Liver (tissue), 3 donors: ENCODE measurements at regions not wholly inside any gene's neighbourhood (a gene's known extent, or its start where the extent isn't known, plus 50 kb on each side); places are given as distances from the start of the nearest gene placed in this dataset.
"Not testable (repeated sequence)": the region's sequence is repeated elsewhere in the genome, so short reads cannot be mapped to it uniquely, and the experiment has no call there.

ENCODE experiments used
- JUND ChIP-seq, 2 donors: IDR thresholded peaks; 2 replicates each; pipeline ENCODE4 v1.6.1; 2016; ENCODE audit warnings: antibody characterized with exemption in 2 of 2
- RAD21 ChIP-seq, 2 donors: IDR thresholded peaks; 2 replicates each; pipeline ENCODE4 v1.6.1; 2016; ENCODE audit warnings: antibody characterized with exemption in 2 of 2, mild to moderate bottlenecking in 2 of 2
- SP1 ChIP-seq: IDR thresholded peaks from 2 replicates; pipeline ENCODE4 v1.6.1; 2018; ENCODE audit warnings: antibody characterized with exemption, mild to moderate bottlenecking
- TAF1 ChIP-seq: conservative IDR thresholded peaks from 2 replicates; pipeline ENCODE4 v1.6.1; 2016; ENCODE audit warnings: antibody characterized with exemption, mild to moderate bottlenecking
- YY1 ChIP-seq: IDR thresholded peaks from 2 replicates; pipeline ENCODE4 v1.6.1; 2016; ENCODE audit warnings: antibody characterized with exemption, mild to moderate bottlenecking
- TF ChIP-seq, protein P1 (sequence below): IDR thresholded peaks from 2 replicates; pipeline ENCODE4 v1.6.1; 2016; ENCODE audit warnings: antibody characterized with exemption
- TF ChIP-seq, protein P2 (sequence below): fragments of 150-350 bp; IDR thresholded peaks from 2 replicates; pipeline ENCODE4 v1.5.1; 2017; ENCODE audit warnings: improper control_type of control experiment, low read depth, low read length; ENCODE audit not compliant: missing input control
- TF ChIP-seq, protein P3 (sequence below): IDR thresholded peaks from 2 replicates; pipeline ENCODE4 v1.6.1; 2016; ENCODE audit warnings: antibody characterized with exemption, mild to moderate bottlenecking
- TF ChIP-seq, protein P4 (sequence below): IDR thresholded peaks from 2 replicates; pipeline ENCODE4 v1.6.1; 2016; ENCODE audit warnings: antibody characterized with exemption
- donor health status: healthy.
- donor health status: healthy.

DNA sequence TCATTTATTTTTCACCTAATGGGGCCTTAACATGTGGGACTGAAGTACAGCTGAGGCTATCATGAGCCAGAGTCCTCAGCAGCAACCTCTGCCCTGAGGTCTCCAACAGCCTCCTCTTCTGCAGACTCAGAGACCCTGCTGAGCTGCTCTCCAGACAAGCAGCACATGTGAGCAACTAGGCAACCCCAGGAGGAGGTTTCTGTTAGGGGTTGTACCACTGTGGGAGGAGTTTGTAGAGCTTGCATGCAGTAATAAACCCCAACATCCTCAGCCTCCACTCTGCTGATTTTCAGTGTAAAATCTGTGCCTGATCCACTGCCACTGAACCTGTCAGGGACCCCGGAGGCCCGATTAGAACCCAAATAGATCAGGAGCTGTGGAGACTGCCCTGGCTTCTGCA, 530.0 kb downstream of the RPIA start:
- TF ChIP-seq, protein P1, sequence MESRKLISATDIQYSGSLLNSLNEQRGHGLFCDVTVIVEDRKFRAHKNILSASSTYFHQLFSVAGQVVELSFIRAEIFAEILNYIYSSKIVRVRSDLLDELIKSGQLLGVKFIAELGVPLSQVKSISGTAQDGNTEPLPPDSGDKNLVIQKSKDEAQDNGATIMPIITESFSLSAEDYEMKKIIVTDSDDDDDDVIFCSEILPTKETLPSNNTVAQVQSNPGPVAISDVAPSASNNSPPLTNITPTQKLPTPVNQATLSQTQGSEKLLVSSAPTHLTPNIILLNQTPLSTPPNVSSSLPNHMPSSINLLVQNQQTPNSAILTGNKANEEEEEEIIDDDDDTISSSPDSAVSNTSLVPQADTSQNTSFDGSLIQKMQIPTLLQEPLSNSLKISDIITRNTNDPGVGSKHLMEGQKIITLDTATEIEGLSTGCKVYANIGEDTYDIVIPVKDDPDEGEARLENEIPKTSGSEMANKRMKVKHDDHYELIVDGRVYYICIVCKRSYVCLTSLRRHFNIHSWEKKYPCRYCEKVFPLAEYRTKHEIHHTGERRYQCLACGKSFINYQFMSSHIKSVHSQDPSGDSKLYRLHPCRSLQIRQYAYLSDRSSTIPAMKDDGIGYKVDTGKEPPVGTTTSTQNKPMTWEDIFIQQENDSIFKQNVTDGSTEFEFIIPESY: not testable (repeated sequence)
- TF ChIP-seq, protein P2, sequence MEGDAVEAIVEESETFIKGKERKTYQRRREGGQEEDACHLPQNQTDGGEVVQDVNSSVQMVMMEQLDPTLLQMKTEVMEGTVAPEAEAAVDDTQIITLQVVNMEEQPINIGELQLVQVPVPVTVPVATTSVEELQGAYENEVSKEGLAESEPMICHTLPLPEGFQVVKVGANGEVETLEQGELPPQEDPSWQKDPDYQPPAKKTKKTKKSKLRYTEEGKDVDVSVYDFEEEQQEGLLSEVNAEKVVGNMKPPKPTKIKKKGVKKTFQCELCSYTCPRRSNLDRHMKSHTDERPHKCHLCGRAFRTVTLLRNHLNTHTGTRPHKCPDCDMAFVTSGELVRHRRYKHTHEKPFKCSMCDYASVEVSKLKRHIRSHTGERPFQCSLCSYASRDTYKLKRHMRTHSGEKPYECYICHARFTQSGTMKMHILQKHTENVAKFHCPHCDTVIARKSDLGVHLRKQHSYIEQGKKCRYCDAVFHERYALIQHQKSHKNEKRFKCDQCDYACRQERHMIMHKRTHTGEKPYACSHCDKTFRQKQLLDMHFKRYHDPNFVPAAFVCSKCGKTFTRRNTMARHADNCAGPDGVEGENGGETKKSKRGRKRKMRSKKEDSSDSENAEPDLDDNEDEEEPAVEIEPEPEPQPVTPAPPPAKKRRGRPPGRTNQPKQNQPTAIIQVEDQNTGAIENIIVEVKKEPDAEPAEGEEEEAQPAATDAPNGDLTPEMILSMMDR: not testable (repeated sequence)
- TF ChIP-seq TAF1; JUND (IDR thresholded peaks at IDR 0.05); RAD21 (IDR thresholded peaks at IDR 0.05); YY1; SP1: not testable (repeated sequence)
- TF ChIP-seq, protein P3, sequence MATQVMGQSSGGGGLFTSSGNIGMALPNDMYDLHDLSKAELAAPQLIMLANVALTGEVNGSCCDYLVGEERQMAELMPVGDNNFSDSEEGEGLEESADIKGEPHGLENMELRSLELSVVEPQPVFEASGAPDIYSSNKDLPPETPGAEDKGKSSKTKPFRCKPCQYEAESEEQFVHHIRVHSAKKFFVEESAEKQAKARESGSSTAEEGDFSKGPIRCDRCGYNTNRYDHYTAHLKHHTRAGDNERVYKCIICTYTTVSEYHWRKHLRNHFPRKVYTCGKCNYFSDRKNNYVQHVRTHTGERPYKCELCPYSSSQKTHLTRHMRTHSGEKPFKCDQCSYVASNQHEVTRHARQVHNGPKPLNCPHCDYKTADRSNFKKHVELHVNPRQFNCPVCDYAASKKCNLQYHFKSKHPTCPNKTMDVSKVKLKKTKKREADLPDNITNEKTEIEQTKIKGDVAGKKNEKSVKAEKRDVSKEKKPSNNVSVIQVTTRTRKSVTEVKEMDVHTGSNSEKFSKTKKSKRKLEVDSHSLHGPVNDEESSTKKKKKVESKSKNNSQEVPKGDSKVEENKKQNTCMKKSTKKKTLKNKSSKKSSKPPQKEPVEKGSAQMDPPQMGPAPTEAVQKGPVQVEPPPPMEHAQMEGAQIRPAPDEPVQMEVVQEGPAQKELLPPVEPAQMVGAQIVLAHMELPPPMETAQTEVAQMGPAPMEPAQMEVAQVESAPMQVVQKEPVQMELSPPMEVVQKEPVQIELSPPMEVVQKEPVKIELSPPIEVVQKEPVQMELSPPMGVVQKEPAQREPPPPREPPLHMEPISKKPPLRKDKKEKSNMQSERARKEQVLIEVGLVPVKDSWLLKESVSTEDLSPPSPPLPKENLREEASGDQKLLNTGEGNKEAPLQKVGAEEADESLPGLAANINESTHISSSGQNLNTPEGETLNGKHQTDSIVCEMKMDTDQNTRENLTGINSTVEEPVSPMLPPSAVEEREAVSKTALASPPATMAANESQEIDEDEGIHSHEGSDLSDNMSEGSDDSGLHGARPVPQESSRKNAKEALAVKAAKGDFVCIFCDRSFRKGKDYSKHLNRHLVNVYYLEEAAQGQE: not testable (repeated sequence)
- TF ChIP-seq, protein P4, sequence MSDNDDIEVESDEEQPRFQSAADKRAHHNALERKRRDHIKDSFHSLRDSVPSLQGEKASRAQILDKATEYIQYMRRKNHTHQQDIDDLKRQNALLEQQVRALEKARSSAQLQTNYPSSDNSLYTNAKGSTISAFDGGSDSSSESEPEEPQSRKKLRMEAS: not testable (repeated sequence)
